ENCODE measurements at regions not wholly inside any gene's neighbourhood (a gene's known extent, or its start where the extent isn't known, plus 50 kb on each side); places are given as distances from the start of the nearest gene placed in this dataset.
"Not testable (repeated sequence)": the region's sequence is repeated elsewhere in the genome, so short reads cannot be mapped to it uniquely, and the experiment has no call there.

- peaks cover 0 to 4% of the 10 kb centered on the region in 2 donors for H3K9me3 ChIP-seq
- intact Hi-C loops (cut with DNase I): no loop called here
- no peaks in the 10 kb centered on the region for H3K27me3 ChIP-seq
- DNase-seq (ENCODE audit: low spot score in 2 of 2): no peak
- H3K36me3 ChIP-seq: no peaks in the 10 kb centered on the region
- no peak overlapping the region for H3K27ac ChIP-seq
- TF ChIP-seq CTCF (IDR thresholded peaks at IDR 0.05): no peak
- no peak overlapping the region for H3K4me3 ChIP-seq
- H3K4me1 ChIP-seq: no peaks in the 10 kb centered on the region
Measured at GRCh38 chr18:1062588-1062987, 157.9 kb downstream of the ADCYAP1 start.

GRCh38 chr18:1075322-1075721, 170.7 kb downstream of the ADCYAP1 start:
- H3K4me1 ChIP-seq: no peaks in the 10 kb centered on the region
- no peaks in the 10 kb centered on the region for H3K36me3 ChIP-seq
- no peaks in the 10 kb centered on the region for H3K27me3 ChIP-seq
- H3K4me3 ChIP-seq: no peak overlapping the region
- no peak for DNase-seq (ENCODE audit: low spot score in 2 of 2)
- intact Hi-C loops (cut with DNase I): no loop called here
- no peaks in the 10 kb centered on the region for H3K9me3 ChIP-seq
- no peak for TF ChIP-seq CTCF (IDR thresholded peaks at IDR 0.05)
- H3K27ac ChIP-seq: no peak overlapping the region

GRCh38 chr18:1075876-1076275, 171.2 kb downstream of the ADCYAP1 start:
- no peak overlapping the region for H3K27ac ChIP-seq
- intact Hi-C loops (cut with DNase I): no loop called here
- H3K4me3 ChIP-seq: no peak overlapping the region
- H3K4me1 ChIP-seq: no peaks in the 10 kb centered on the region
- H3K9me3 ChIP-seq: no peaks in the 10 kb centered on the region
- no peaks in the 10 kb centered on the region for H3K36me3 ChIP-seq
- TF ChIP-seq CTCF (IDR thresholded peaks at IDR 0.05): no peak
- H3K27me3 ChIP-seq: no peaks in the 10 kb centered on the region
- DNase-seq (ENCODE audit: low spot score in 2 of 2): no peak

GRCh38 chr18:1078301-1078700, 173.6 kb downstream of the ADCYAP1 start:
- Histone ChIP-seq H3K4me1 (no peaks in the 10 kb centered on the region), H3K9me3 (no peaks in the 10 kb centered on the region), H3K27me3 (no peaks in the 10 kb centered on the region), H3K36me3 (no peaks in the 10 kb centered on the region), H3K4me3 (no peak overlapping the region), H3K27ac (no peak overlapping the region)
- intact Hi-C loops (cut with DNase I): no loop called here
- no peak for TF ChIP-seq CTCF (IDR thresholded peaks at IDR 0.05)
- DNase-seq (ENCODE audit: low spot score in 2 of 2): no peak

GRCh38 chr18:1083675-1084074, 179.0 kb downstream of the ADCYAP1 start:
- H3K27ac ChIP-seq; H3K27me3 ChIP-seq; H3K4me3 ChIP-seq; DNase-seq (ENCODE audit: low spot score in 2 of 2); H3K36me3 ChIP-seq; H3K9me3 ChIP-seq; H3K4me1 ChIP-seq; intact Hi-C loops (cut with DNase I): not testable (repeated sequence)

- Histone ChIP-seq H3K27ac (no peak overlapping the region), H3K9me3 (peaks cover 0 to 5% of the 10 kb centered on the region in 2 donors), H3K4me3 (no peak overlapping the region), H3K36me3 (no peaks in the 10 kb centered on the region), H3K27me3 (no peaks in the 10 kb centered on the region), H3K4me1 (peaks cover 0 to 3% of the 10 kb centered on the region in 2 donors)
- no peak for TF ChIP-seq CTCF (IDR thresholded peaks at IDR 0.05)
- DNase-seq (ENCODE audit: low spot score in 2 of 2): no peak
- intact Hi-C loops (cut with DNase I): no loop called here
Measured at GRCh38 chr18:1090758-1091157, 186.1 kb downstream of the ADCYAP1 start.

Data from ascending aorta (tissue), 2 donors.